Islet of Langerhans (tissue), 1 donor: ENCODE measurements at regions not wholly inside any gene's neighbourhood (a gene's known extent, or its start where the extent isn't known, plus 50 kb on each side); places are given as distances from the start of the nearest gene placed in this dataset.
"Not testable (repeated sequence)": the region's sequence is repeated elsewhere in the genome, so short reads cannot be mapped to it uniquely, and the experiment has no call there.

Experiments
- FAIRE-seq: peaks from one replicate; lab custom pipeline; 2011; peaks lifted over from hg19 to GRCh38; lab: Jason Lieb, UNC

- FAIRE-seq = no peak
These were observed 102.2 kb downstream of the TMX1 start for GRCh38 chr14:51342226-51342625.

GRCh38 chr14:51351997-51352396 lies 112.0 kb downstream of the TMX1 start:
- no peak for FAIRE-seq

GRCh38 chr14:51353901-51354300 lies 113.9 kb downstream of the TMX1 start:
- no peak for FAIRE-seq

GRCh38 chr14:51354846-51355245 lies 114.8 kb downstream of the TMX1 start:
- FAIRE-seq = no peak

- FAIRE-seq = no peak
These were observed 116.3 kb downstream of the TMX1 start for GRCh38 chr14:51356381-51356780.

GRCh38 chr14:51357250-51357649 lies 117.2 kb downstream of the TMX1 start:
- no peak for FAIRE-seq

- no peak for FAIRE-seq
These were observed 120.5 kb downstream of the TMX1 start for GRCh38 chr14:51360592-51360991.

- FAIRE-seq = no peak
These were observed 125.4 kb downstream of the TMX1 start for GRCh38 chr14:51365241-51365965.

- not testable (repeated sequence) for FAIRE-seq
These were observed 126.4 kb downstream of the TMX1 start for GRCh38 chr14:51366460-51366859.

- not testable (repeated sequence) for FAIRE-seq
These were observed 127.0 kb downstream of the TMX1 start for GRCh38 chr14:51366866-51367599.

GRCh38 chr14:51367600-51367931 lies 127.5 kb downstream of the TMX1 start:
- FAIRE-seq = no peak

- FAIRE-seq = no peak
These were observed 128.7 kb downstream of the TMX1 start for GRCh38 chr14:51368721-51369163.

- FAIRE-seq = no peak
These were observed 129.8 kb downstream of the TMX1 start for GRCh38 chr14:51369814-51370213.

- FAIRE-seq = no peak
These were observed 130.8 kb downstream of the TMX1 start for GRCh38 chr14:51370758-51371386.

GRCh38 chr14:51377186-51377585 lies 137.1 kb downstream of the TMX1 start:
- FAIRE-seq = not testable (repeated sequence)

- FAIRE-seq = no peak
These were observed 142.5 kb downstream of the TMX1 start for GRCh38 chr14:51382506-51382905.

GRCh38 chr14:51386411-51386810 lies 146.4 kb downstream of the TMX1 start:
- no peak for FAIRE-seq

GRCh38 chr14:51386983-51387735 lies 147.1 kb downstream of the TMX1 start:
- FAIRE-seq = no peak

GRCh38 chr14:51392416-51392815 lies 152.4 kb downstream of the TMX1 start:
- FAIRE-seq = no peak

GRCh38 chr14:51394384-51394783 lies 154.3 kb downstream of the TMX1 start:
- no peak for FAIRE-seq

GRCh38 chr14:51394804-51395203 lies 154.8 kb downstream of the TMX1 start:
- no peak for FAIRE-seq

GRCh38 chr14:51395361-51395849 lies 155.4 kb downstream of the TMX1 start:
- no peak for FAIRE-seq
